ENCODE measurements at regions not wholly inside any gene's neighbourhood (a gene's known extent, or its start where the extent isn't known, plus 50 kb on each side); places are given as distances from the start of the nearest gene placed in this dataset.

GRCh38 chr5:8581047-8581446 is 712.1 kb downstream of the MTRR start:
- H3K4me1 ChIP-seq (ENCODE audit: control insufficient read depth, extremely low read depth, insufficient read depth, low read length): no peaks in the 10 kb centered on the region
- no peaks in the 10 kb centered on the region for H3K27me3 ChIP-seq (ENCODE audit: control insufficient read depth, insufficient read depth, low read length)
- H3K4me3 ChIP-seq (replicated peaks in 1 of 4; ENCODE audit: control extremely low read depth in 1 of 4, insufficient read depth in 1 of 4, low read depth in 3 of 4, low read length in 4 of 4): no peak overlapping the region
- H3K79me2 ChIP-seq (ENCODE audit: control insufficient read depth, insufficient read depth, low read length): no peaks in the 10 kb centered on the region
- no peak overlapping the region for H3K27ac ChIP-seq (ENCODE audit: insufficient read depth, low read length)
- H3K36me3 ChIP-seq (ENCODE audit: control insufficient read depth, insufficient read depth, low read length): no peaks in the 10 kb centered on the region
- H3K4me2 ChIP-seq (ENCODE audit: extremely low read depth, insufficient read depth, low read length): no peak overlapping the region
- H3K9me3 ChIP-seq (ENCODE audit: control insufficient read depth, insufficient read depth, low read depth, low read length): no peaks in the 10 kb centered on the region
- no peak for TF ChIP-seq CTCF (conservative IDR thresholded peaks at IDR 0.05 in 1 of 2, IDR thresholded peaks at IDR 0.05 in 1 of 2; ENCODE audit: low read depth in 1 of 2, low read length in 2 of 2)
- no peak for TF ChIP-seq EZH2 (IDR thresholded peaks at IDR 0.05; ENCODE audit: low read length, missing control alignments)
- H3K9ac ChIP-seq (ENCODE audit: insufficient read depth, low read length): no peak overlapping the region
- no peak overlapping the region for H2AFZ ChIP-seq (ENCODE audit: low read length)
- H4K20me1 ChIP-seq (ENCODE audit: control insufficient read depth, extremely low read depth, insufficient read depth, low read length): no peaks in the 10 kb centered on the region
- DNase-seq (ENCODE audit: low read depth in 2 of 2): no peak

DNA sequence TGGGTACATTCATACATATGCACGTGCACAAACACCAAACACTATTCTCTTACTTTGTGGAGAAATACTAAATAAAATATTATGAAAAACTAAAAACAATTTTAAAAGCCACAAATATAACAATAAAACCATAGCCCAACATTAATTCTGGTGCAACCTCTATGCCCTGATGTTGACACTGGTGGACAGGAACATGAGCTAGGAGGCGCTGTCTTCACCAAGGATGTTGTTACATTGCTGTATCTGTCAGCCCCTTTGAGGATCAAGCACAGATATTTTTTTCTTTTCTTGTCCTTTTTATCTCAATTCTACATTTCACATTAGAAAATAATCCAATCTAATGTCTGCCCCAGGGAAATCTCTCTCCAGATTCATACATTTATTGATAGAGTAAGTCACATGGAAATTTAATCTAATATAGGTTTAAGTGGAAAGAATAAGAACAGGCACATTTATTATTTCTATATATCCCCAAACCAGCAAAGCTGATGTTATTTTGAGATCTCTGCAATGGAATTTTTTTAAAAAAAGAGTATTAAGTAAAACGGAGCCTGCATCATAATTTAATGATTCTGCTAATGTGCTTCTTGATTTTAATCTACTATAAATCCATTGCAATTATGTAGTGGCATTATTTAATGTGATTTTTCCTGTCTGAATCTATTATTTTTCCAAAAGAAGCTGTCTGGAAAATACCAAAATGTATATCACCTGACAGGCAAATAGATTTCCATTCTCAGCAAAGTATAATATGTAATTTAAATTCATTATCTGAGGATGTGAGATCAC is 716.5 kb downstream of the MTRR start:
- DNase-seq (ENCODE audit: low read depth in 2 of 2): peak in 1 of 2 donors; percentile 4

GRCh38 chr5:8590959-8591358 is 722.0 kb downstream of the MTRR start:
- H2AFZ ChIP-seq (ENCODE audit: low read length): no peak overlapping the region
- no peaks in the 10 kb centered on the region for H3K36me3 ChIP-seq (ENCODE audit: control insufficient read depth, insufficient read depth, low read length)
- no peak for TF ChIP-seq CTCF (conservative IDR thresholded peaks at IDR 0.05 in 1 of 2, IDR thresholded peaks at IDR 0.05 in 1 of 2; ENCODE audit: low read depth in 1 of 2, low read length in 2 of 2)
- TF ChIP-seq EZH2 (IDR thresholded peaks at IDR 0.05; ENCODE audit: low read length, missing control alignments): no peak

More for the DNA sequence above, 716.5 kb downstream of the MTRR start:
- no peaks in the 10 kb centered on the region for H3K36me3 ChIP-seq (ENCODE audit: control insufficient read depth, insufficient read depth, low read length)
- H3K4me1 ChIP-seq (ENCODE audit: control insufficient read depth, extremely low read depth, insufficient read depth, low read length): no peaks in the 10 kb centered on the region
- no peaks in the 10 kb centered on the region for H3K27me3 ChIP-seq (ENCODE audit: control insufficient read depth, insufficient read depth, low read length)
- no peak overlapping the region for H3K4me2 ChIP-seq (ENCODE audit: extremely low read depth, insufficient read depth, low read length)
- no peak overlapping the region for H3K9ac ChIP-seq (ENCODE audit: insufficient read depth, low read length)
- H4K20me1 ChIP-seq (ENCODE audit: control insufficient read depth, extremely low read depth, insufficient read depth, low read length): no peaks in the 10 kb centered on the region
- H3K4me3 ChIP-seq (replicated peaks in 1 of 4; ENCODE audit: control extremely low read depth in 1 of 4, insufficient read depth in 1 of 4, low read depth in 3 of 4, low read length in 4 of 4): no peak overlapping the region
- no peaks in the 10 kb centered on the region for H3K9me3 ChIP-seq (ENCODE audit: control insufficient read depth, insufficient read depth, low read depth, low read length)
- no peak for TF ChIP-seq EZH2 (IDR thresholded peaks at IDR 0.05; ENCODE audit: low read length, missing control alignments)
- peak; percentile 5 to 31 for TF ChIP-seq CTCF (conservative IDR thresholded peaks at IDR 0.05 in 1 of 2, IDR thresholded peaks at IDR 0.05 in 1 of 2; ENCODE audit: low read depth in 1 of 2, low read length in 2 of 2)
- H2AFZ ChIP-seq (ENCODE audit: low read length): no peak overlapping the region
- no peaks in the 10 kb centered on the region for H3K79me2 ChIP-seq (ENCODE audit: control insufficient read depth, insufficient read depth, low read length)
- H3K27ac ChIP-seq (ENCODE audit: insufficient read depth, low read length): no peak overlapping the region

More at GRCh38 chr5:8590959-8591358, 722.0 kb downstream of the MTRR start:
- Histone ChIP-seq H4K20me1 (ENCODE audit: control insufficient read depth, extremely low read depth, insufficient read depth, low read length) (no peaks in the 10 kb centered on the region), H3K4me3 (replicated peaks in 1 of 4; ENCODE audit: control extremely low read depth in 1 of 4, insufficient read depth in 1 of 4, low read depth in 3 of 4, low read length in 4 of 4) (no peak overlapping the region), H3K27ac (ENCODE audit: insufficient read depth, low read length) (no peak overlapping the region), H3K27me3 (ENCODE audit: control insufficient read depth, insufficient read depth, low read length) (no peaks in the 10 kb centered on the region), H3K79me2 (ENCODE audit: control insufficient read depth, insufficient read depth, low read length) (no peaks in the 10 kb centered on the region), H3K9ac (ENCODE audit: insufficient read depth, low read length) (no peak overlapping the region), H3K9me3 (ENCODE audit: control insufficient read depth, insufficient read depth, low read depth, low read length) (no peaks in the 10 kb centered on the region), H3K4me2 (ENCODE audit: extremely low read depth, insufficient read depth, low read length) (no peak overlapping the region), H3K4me1 (ENCODE audit: control insufficient read depth, extremely low read depth, insufficient read depth, low read length) (no peaks in the 10 kb centered on the region)
- no peak for DNase-seq (ENCODE audit: low read depth in 2 of 2)

Data from fibroblast of lung (primary cell).